ENCODE measurements at regions not wholly inside any gene's neighbourhood (a gene's known extent, or its start where the extent isn't known, plus 50 kb on each side); places are given as distances from the start of the nearest gene placed in this dataset.

DNA sequence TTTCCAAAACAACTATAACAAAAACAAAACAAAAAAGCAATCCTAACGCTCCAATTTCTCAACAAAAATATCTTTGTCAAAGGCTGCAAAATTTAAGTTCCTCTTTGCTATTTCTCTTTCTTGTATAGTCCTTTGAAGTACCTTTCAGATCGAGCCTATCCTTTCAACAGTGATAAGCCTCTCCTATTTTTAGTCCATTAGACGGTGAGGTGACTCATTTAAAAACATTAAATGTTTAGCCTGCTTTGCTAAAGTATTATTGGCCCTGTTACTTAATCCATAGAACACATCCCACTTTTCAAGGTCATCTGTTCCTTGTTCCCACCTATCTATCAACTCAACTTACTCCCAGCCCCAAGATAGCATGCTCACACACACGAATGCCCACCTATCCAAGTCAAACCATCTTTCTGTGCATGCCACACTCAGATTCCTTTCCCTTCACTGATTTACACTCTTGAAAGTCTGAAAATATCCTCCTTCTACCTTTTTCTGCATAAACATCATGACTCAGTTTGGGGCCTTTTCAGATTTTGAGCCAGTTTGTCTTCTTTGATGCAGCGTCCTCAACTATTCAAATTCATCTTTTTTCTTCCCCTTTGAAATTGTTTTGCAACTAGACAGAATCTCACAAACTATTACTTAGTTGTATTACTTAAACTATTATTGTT is 224.9 kb upstream of the TMEM229A start:
- peak; percentile 35 for DNase-seq (ENCODE audit: low spot score)
- in situ Hi-C loops (cut with MboI; ENCODE audit: low sequenced_read_pairs, unreplicated experiment) = no loop called here
- TF ChIP-seq, protein P1, sequence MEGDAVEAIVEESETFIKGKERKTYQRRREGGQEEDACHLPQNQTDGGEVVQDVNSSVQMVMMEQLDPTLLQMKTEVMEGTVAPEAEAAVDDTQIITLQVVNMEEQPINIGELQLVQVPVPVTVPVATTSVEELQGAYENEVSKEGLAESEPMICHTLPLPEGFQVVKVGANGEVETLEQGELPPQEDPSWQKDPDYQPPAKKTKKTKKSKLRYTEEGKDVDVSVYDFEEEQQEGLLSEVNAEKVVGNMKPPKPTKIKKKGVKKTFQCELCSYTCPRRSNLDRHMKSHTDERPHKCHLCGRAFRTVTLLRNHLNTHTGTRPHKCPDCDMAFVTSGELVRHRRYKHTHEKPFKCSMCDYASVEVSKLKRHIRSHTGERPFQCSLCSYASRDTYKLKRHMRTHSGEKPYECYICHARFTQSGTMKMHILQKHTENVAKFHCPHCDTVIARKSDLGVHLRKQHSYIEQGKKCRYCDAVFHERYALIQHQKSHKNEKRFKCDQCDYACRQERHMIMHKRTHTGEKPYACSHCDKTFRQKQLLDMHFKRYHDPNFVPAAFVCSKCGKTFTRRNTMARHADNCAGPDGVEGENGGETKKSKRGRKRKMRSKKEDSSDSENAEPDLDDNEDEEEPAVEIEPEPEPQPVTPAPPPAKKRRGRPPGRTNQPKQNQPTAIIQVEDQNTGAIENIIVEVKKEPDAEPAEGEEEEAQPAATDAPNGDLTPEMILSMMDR (IDR thresholded peaks at IDR 0.05; ENCODE audit: borderline replicate concordance, control extremely low read depth, extremely low read depth, insufficient read depth, missing control alignments) = no peak

DNA sequence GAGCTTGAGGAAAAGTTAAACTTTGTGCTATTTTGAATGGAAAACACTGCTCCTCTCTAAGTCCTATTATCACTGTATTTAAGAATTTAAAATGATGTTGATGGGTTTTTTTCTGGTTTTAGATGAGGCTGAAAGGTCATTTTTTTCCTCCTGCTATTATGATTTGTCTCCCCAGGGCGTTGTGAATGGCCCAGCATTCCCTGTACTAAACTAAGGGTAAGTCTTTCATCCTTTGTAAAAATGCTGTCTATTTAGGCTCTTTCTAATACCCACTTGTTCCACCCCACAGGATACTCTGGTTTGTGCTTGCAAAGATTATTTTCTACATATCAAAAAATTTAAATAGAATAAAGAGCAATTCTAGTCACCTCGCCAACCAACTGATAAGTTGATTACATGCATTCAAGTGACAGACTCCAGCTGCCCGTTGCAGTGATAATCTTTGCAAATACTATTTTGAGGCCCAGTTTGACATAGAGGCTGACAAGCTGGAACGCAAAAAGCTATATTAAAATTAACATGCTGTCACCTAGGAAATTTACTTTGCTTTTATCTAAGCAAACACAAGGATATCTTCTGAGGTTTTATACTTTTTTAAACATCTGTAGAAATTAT is 222.3 kb upstream of the TMEM229A start:
- no peak for DNase-seq (ENCODE audit: low spot score)
- in situ Hi-C loops (cut with MboI; ENCODE audit: low sequenced_read_pairs, unreplicated experiment) = no loop called here
- TF ChIP-seq, protein P1 (IDR thresholded peaks at IDR 0.05; ENCODE audit: borderline replicate concordance, control extremely low read depth, extremely low read depth, insufficient read depth, missing control alignments) = no peak

DNA sequence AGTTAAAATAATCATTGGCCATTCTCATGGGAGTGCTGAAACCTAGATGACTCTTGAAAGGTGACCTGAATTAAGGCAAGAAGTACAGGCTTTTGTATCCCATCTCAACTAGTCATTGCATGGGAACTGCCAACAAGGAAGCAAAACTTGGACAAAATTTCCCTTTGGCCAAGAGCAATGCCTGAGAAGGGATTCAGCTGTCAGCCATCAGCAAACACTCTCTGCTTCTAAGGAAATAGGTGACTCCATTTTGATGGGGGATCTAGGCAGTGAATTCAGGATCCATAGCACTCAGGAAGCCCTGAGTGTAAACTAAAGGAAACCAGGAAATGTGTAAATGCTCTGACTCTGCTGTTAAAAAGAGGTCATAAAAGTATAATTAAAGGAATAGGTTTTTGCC is 221.5 kb upstream of the TMEM229A start:
- no peak for DNase-seq (ENCODE audit: low spot score)
- in situ Hi-C loops (cut with MboI; ENCODE audit: low sequenced_read_pairs, unreplicated experiment) = no loop called here
- TF ChIP-seq, protein P1 (IDR thresholded peaks at IDR 0.05; ENCODE audit: borderline replicate concordance, control extremely low read depth, extremely low read depth, insufficient read depth, missing control alignments) = no peak

DNA sequence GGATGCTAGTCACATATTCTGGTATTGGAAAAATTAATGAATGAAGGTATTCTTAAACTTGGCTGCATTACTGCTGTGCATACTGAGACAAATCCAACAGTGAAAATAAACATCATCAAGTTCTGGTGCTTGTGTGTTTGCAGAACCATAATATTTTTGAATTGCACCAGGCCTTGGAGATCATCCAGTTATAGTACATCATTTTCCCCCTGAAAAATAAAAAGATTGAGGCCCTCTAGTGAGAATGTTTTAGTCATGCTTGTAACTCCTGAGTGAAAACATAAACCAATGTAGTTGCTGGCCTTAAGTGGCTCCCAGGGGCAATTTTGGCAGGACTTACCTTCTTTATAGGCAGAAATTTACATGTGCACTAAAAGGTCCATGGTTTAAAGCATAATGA is 218.8 kb upstream of the TMEM229A start:
- in situ Hi-C loops (cut with MboI; ENCODE audit: low sequenced_read_pairs, unreplicated experiment) = no loop called here
- TF ChIP-seq, protein P1 (IDR thresholded peaks at IDR 0.05; ENCODE audit: borderline replicate concordance, control extremely low read depth, extremely low read depth, insufficient read depth, missing control alignments) = no peak
- DNase-seq (ENCODE audit: low spot score) = no peak

DNA sequence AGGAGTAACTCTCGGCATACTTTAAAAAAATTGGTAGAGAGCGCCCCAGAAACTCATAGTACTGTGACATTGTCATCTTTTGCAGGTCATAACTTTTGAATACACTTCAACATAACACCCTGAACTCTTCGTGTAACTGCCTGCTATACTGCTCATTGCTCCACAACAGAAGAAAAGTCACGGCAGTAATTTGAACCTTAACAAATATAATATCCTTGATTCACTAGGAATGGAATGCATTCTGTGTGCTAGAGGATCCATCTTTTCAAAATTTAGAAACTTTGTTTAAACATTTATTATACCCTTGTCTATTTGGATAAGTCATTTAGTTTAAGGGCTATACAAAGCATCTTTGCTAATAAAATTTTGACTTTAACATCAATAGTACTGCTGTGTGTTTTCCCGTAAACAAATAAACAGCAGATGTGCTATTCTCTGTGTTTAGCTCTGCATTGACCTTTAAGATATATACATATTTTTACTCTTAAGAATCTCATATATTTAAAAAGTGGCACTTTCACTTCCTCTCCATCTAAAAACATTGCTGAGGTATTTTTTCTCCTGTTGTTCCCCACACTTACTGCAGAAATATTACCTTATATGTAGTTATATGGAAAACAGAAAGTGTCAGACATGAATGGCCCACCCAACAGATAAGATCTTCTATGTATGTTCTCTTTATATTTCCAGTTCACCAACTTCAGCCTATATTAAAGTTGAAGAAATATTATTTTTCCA is 217.6 kb upstream of the TMEM229A start:
- TF ChIP-seq, protein P1 (IDR thresholded peaks at IDR 0.05; ENCODE audit: borderline replicate concordance, control extremely low read depth, extremely low read depth, insufficient read depth, missing control alignments) = no peak
- in situ Hi-C loops (cut with MboI; ENCODE audit: low sequenced_read_pairs, unreplicated experiment) = no loop called here
- DNase-seq (ENCODE audit: low spot score) = no peak

DNA sequence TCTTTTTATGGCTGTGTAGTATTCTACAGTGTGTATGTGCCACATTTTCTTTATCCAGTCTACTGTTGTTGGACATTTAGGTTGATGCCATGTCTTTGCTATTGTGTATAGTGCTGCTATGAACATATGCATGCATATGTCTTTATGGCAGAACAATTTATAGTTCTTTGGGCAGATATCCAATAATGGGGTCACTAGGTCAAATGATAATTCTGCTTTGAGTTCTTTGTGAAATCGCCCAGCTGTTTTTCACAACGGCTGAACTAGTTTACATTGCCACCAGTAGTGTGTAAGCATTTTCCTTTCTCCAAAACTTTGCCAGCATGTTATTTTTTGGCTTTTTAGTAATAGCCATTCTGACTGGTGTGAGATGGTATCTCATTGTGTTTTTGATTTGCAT is 214.8 kb upstream of the TMEM229A start:
- TF ChIP-seq, protein P1 (IDR thresholded peaks at IDR 0.05; ENCODE audit: borderline replicate concordance, control extremely low read depth, extremely low read depth, insufficient read depth, missing control alignments) = no peak
- DNase-seq (ENCODE audit: low spot score) = no peak
- in situ Hi-C loops (cut with MboI; ENCODE audit: low sequenced_read_pairs, unreplicated experiment) = no loop called here

Data from GM13976 (cell line).